ENCODE measurements at regions not wholly inside any gene's neighbourhood (a gene's known extent, or its start where the extent isn't known, plus 50 kb on each side); places are given as distances from the start of the nearest gene placed in this dataset.
"Not testable (repeated sequence)": the region's sequence is repeated elsewhere in the genome, so short reads cannot be mapped to it uniquely, and the experiment has no call there.

GRCh38 chr4:14169460-14169859, 541.9 kb upstream of the BOD1L1 start:
- DNase-seq = no peak
- in situ Hi-C loops (cut with MboI; ENCODE audit: low pct_unique_long_range_greater_than_20kb, low sequenced_read_pairs) = no loop called here

GRCh38 chr4:14169940-14170339, 542.4 kb upstream of the BOD1L1 start:
- in situ Hi-C loops (cut with MboI; ENCODE audit: low pct_unique_long_range_greater_than_20kb, low sequenced_read_pairs); DNase-seq: not testable (repeated sequence)

DNA sequence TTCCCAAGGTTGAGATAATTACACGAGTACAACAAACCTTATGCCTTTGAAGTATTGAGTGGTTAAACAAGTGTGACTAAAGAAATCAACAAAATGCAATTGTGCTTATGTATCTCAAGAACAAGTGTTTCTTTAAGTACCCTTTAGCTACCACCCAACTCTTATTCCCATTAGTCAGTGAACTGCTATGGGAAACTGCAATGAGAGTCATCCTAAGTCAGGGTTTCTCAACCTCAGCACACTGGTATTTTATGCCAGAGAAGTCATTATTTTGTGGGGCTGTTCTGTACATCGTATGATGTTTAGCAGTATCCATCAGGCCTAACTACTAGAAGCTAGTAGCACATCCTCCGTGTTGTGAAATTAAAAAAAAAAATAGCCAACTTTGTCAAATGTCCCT, 549.1 kb upstream of the BOD1L1 start:
- no peak for DNase-seq
- in situ Hi-C loops (cut with MboI; ENCODE audit: low pct_unique_long_range_greater_than_20kb, low sequenced_read_pairs) = no loop called here

DNA sequence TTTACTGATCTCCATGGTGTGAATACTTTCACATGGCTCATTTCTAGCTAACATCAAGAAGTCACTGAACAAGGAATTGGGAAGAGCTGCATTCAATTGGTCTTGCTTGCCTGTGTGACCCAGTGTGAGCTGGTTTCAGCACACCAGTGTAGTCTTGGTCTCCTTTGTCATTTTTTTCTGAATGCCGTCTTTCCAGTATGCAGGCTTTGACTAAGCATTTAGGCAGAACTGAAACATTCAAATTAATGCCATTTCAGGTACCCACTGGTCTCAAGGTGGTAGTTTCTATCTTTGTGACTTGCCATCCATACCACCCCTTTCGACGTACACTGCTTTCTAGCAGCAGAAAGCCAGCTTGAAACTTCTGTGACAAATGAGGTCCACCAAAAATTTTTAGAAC, 550.5 kb upstream of the BOD1L1 start:
- DNase-seq = peak; percentile 9
- in situ Hi-C loops (cut with MboI; ENCODE audit: low pct_unique_long_range_greater_than_20kb, low sequenced_read_pairs) = no loop called here

DNA sequence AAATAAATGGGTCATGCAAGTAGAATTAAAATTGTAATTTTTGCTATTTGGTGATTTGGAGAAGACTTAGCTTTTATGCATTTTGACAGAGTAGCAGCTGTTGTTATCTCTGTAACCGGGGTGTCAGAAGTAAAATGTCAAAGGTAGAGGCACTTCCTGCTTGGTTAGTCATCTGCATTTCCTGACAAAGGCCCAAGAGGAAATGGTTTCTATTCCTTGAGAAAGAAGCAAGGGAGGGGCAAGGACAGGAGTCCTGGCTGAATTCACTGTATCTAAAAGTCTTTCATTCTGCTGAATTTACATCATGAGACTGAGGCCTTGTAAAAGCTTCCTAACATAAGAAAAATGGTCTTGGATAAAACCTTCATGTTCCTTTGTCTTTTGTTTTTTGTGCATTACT, 550.9 kb upstream of the BOD1L1 start:
- peak; percentile 36 for DNase-seq
- in situ Hi-C loops (cut with MboI; ENCODE audit: low pct_unique_long_range_greater_than_20kb, low sequenced_read_pairs) = no loop called here

DNA sequence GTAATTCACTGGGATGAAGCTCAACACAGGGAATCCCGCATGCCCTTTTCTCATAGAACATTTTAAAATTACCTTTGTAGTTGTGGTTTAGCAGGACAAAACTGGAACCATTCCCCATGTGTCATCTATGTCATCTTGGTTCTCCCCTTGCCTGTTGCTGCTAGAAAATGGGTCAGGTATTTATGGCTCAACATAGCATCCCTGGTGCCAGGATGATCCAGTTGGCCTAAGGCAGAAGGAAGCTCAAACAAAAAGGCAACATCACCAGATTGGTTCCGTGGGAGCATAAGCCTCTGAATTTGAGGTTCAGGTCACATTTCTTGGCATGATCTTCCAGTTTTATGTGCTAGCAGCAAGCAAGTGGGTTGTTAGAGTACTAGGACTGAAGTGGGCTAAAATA, 552.6 kb upstream of the BOD1L1 start:
- DNase-seq = no peak

GRCh38 chr4:14180983-14181601, 553.6 kb upstream of the BOD1L1 start:
- in situ Hi-C loops (cut with MboI; ENCODE audit: low pct_unique_long_range_greater_than_20kb, low sequenced_read_pairs) = no loop called here
- DNase-seq = no peak

More for the DNA sequence above, 552.6 kb upstream of the BOD1L1 start:
- in situ Hi-C loops (cut with MboI; ENCODE audit: low pct_unique_long_range_greater_than_20kb, low sequenced_read_pairs) = no loop called here

GRCh38 chr4:14182148-14182547, 554.6 kb upstream of the BOD1L1 start:
- in situ Hi-C loops (cut with MboI; ENCODE audit: low pct_unique_long_range_greater_than_20kb, low sequenced_read_pairs) = no loop called here
- DNase-seq = no peak

- in situ Hi-C loops (cut with MboI; ENCODE audit: low pct_unique_long_range_greater_than_20kb, low sequenced_read_pairs) = no loop called here
- peak; percentile 33 for DNase-seq
Measured at GRCh38 chr4:14184265-14184664, 556.7 kb upstream of the BOD1L1 start.

- DNase-seq = no peak
- in situ Hi-C loops (cut with MboI; ENCODE audit: low pct_unique_long_range_greater_than_20kb, low sequenced_read_pairs) = no loop called here
Measured at GRCh38 chr4:14184767-14185166, 557.2 kb upstream of the BOD1L1 start.

DNA sequence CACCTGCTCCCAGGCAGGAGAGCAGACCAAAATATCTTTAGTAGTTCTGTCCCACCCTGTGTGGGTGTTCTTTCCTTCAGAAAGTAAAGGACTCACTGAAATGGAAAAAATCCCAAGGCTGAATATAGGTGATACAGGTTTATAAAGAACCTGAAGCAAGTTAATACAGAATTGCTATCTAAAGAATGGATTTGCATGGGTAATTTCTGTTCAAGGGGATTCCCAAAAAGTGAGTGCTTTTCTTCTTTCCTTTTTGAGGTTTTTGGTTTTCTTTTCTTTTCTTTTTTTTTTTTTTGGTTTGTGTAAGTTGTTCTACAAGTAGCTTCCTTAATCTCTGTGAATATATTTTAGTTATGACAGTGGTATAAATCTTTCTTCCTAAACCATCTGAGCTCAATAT, 560.7 kb upstream of the BOD1L1 start:
- in situ Hi-C loops (cut with MboI; ENCODE audit: low pct_unique_long_range_greater_than_20kb, low sequenced_read_pairs) = no loop called here
- DNase-seq = no peak

- in situ Hi-C loops (cut with MboI; ENCODE audit: low pct_unique_long_range_greater_than_20kb, low sequenced_read_pairs) = no loop called here
Measured at GRCh38 chr4:14193601-14194000, 566.1 kb upstream of the BOD1L1 start.

GRCh38 chr4:14196131-14196530, 568.6 kb upstream of the BOD1L1 start:
- peak; percentile 43 for DNase-seq
- in situ Hi-C loops (cut with MboI; ENCODE audit: low pct_unique_long_range_greater_than_20kb, low sequenced_read_pairs) = no loop called here

More at GRCh38 chr4:14193601-14194000, 566.1 kb upstream of the BOD1L1 start:
- DNase-seq = no peak

DNA sequence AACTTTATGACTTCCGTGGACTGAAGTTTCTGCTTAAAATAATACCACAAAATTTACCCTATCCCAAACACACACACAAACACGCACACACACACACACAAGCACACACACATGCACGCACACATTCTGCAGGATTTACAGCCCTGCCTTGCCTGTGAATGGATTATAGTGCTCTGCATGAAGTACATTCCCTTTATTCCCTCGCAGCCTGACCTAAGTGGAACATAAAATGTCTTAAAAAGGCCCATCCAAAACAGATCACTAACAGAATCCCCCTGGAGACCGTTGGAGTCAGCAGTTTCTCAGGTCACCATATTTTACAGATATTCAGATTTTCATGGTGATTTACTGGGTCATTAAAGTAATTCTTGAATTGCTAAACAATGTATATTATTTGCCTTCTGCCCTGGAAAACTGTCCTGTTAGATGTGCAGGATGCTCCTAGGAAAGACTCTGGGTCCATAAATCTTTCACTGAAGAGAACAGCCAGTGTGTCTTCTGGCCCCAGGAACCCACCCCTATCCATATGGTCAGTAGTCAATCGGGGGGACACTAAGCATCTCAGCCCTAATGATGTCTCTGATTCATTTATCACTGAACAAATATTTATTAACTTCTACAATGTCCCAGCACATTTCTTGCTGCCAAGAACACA, 587.7 kb upstream of the BOD1L1 start:
- in situ Hi-C loops (cut with MboI; ENCODE audit: low pct_unique_long_range_greater_than_20kb, low sequenced_read_pairs) = no loop called here
- no peak for DNase-seq

DNA sequence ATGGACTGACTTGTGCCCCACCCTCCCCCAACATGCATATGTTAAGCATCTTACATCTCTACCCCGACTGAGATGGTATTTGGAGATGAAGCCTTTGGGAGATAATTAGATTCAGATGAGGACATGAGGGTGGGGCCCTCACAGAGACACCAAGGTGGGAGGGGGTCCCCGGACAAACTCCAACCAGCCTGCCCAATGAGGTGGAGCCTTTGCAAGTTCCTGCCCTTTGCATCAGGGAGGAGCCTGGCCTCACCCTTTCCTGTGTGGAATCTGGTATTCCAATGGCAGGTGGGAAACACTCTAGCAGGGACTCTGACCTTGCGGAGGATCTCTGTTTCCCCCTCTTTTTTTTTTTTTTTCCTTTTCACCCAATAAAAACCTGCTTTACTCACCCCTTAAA, 589.9 kb upstream of the BOD1L1 start:
- DNase-seq = no peak
- in situ Hi-C loops (cut with MboI; ENCODE audit: low pct_unique_long_range_greater_than_20kb, low sequenced_read_pairs) = no loop called here

- no peak for DNase-seq
- in situ Hi-C loops (cut with MboI; ENCODE audit: low pct_unique_long_range_greater_than_20kb, low sequenced_read_pairs) = no loop called here
Measured at GRCh38 chr4:14218641-14219040, 591.1 kb upstream of the BOD1L1 start.

DNA sequence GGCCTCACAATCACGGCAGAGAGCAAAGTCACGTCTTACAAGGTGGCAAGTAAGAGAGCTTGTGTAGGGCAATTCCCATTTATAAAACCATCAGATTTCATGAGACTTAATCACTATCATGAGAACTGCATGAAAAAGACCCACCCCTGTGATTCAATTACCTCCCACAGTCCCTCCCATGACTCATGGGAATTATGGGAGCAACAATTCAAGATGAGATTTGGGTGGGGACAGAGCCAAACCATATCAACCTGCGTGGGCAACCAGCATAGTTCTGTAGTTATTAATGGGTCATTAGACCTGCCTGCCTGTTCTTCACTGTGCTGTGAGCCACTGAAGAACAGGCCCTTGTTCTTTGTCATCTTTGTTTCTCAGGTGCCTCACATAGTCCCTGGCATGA, 593.7 kb upstream of the BOD1L1 start:
- no peak for DNase-seq
- in situ Hi-C loops (cut with MboI; ENCODE audit: low pct_unique_long_range_greater_than_20kb, low sequenced_read_pairs) = no loop called here

- no peak for DNase-seq
- in situ Hi-C loops (cut with MboI; ENCODE audit: low pct_unique_long_range_greater_than_20kb, low sequenced_read_pairs) = no loop called here
Measured at GRCh38 chr4:14222377-14223029, 595.0 kb upstream of the BOD1L1 start.

DNA sequence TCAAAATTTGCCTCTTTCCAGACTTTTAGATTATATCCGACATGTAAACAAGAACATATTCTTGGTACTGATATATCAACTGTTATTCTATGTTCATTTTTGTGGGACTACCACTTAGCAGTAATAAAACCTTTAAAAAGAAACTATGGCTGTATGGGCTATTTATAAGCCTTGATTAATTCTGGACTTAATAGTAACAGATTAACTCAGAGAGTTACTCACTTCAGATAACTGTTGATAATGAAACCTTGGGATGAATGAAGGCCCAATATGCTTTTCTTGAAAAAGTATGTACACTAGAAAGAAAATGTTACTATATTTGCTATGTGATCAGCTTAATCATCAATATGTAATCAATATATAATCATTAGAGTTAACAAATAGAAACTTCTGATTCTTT, 595.9 kb upstream of the BOD1L1 start:
- in situ Hi-C loops (cut with MboI; ENCODE audit: low pct_unique_long_range_greater_than_20kb, low sequenced_read_pairs) = no loop called here
- DNase-seq = no peak

DNA sequence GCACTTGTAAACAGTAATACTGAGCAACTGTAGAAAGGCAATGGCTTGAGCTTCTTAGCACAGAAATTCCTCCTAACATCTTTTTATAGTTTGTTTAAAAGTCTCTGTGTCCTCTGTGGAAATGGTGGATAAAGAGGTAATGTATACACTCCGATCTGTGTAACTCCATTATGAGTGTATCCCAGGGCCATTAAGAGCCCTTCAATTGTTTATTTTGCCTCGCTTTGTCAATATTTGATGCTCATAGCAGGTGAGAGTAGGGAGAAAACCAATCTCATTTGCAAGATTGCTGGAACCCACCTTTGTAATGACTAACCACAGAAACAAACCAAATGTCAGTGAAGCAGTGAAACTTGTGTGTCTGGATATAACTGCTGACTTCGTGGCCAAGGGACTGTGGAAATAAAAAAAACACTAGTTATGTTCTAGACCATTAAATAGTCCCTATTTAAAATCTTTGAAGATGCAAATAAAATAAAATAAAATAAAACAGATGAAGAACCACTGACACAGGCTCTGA, 598.2 kb upstream of the BOD1L1 start:
- DNase-seq = no peak
- in situ Hi-C loops (cut with MboI; ENCODE audit: low pct_unique_long_range_greater_than_20kb, low sequenced_read_pairs) = no loop called here

All from KBM-7 (cell line).